Adrenal gland (tissue), 9 donors: ENCODE measurements at regions not wholly inside any gene's neighbourhood (a gene's known extent, or its start where the extent isn't known, plus 50 kb on each side); places are given as distances from the start of the nearest gene placed in this dataset.

Experiments used
- DNase-seq, 7 donors: peaks; one replicate each; pipeline ENCODE4 v3.0.0-alpha.2; 2019 to 2020
- H3K27ac ChIP-seq, 5 donors: fragments of 200-600 bp; sonication (generic) in 4 of 5; 1 replicate in 3 of 5; 2 replicates in 2 of 5; pipeline versions ENCODE4 v1.5.1 to v1.8.0; 2016 to 2020; ENCODE audit warnings: mild to moderate bottlenecking in 1 of 5
- H3K27me3 ChIP-seq: fragments of 200-600 bp; 2 replicates; pipeline ENCODE4 v1.8.0; 2021
- H3K36me3 ChIP-seq, 2 donors: fragments of 200-600 bp; replicated peaks in 1 of 2; 1 replicate in 1 of 2; 2 replicates in 1 of 2; pipeline versions ENCODE4 v1.5.1 to v1.8.0; 2018 to 2022
- H3K4me1 ChIP-seq, 2 donors: fragments of 200-600 bp; replicated peaks in 1 of 2; 1 replicate in 1 of 2; 2 replicates in 1 of 2; pipeline versions ENCODE4 v1.5.1 to v1.8.0; 2018 to 2021
- H3K4me3 ChIP-seq, 4 donors: fragments of 200-600 bp; sonication (generic) in 3 of 4; one replicate each; pipeline ENCODE4 v1.5.1; 2016 to 2018
- H3K9me3 ChIP-seq, 3 donors: fragments of 200-600 bp; sonication (generic) in 1 of 3; replicated peaks in 1 of 3; 1 replicate in 2 of 3; 2 replicates in 1 of 3; pipeline versions ENCODE4 v1.5.1 to v1.8.0; 2016 to 2021
- CTCF ChIP-seq, 6 experiments: fragments of 450-650 bp in 4 of 6; fragments of 200-600 bp in 2 of 6; sonication (generic) in 1 of 6; IDR thresholded peaks; 1 replicate in 5 of 6; 2 replicates in 1 of 6; pipeline versions ENCODE4 v1.5.1 to v1.8.0; 2016 to 2021; ENCODE audit warnings: antibody characterized with exemption in 6 of 6, mild to moderate bottlenecking in 2 of 6, moderate library complexity in 1 of 6
- POLR2A ChIP-seq, 2 donors: fragments of 450-650 bp; IDR thresholded peaks; one replicate each; pipeline ENCODE4 v1.6.1; 2017; ENCODE audit warnings: antibody characterized with exemption in 2 of 2, mild to moderate bottlenecking in 2 of 2, moderate library complexity in 1 of 2
- WGBS, 4 donors: extraction: QIAGEN DNeasy Blood & Tissue Kit in 2 of 4; methylation state at CpG; one replicate each; pipeline versions ENCODE4 v1.1.5 to v1.1.7; 2013 to 2017; 5-methylcytosine and 5-hydroxymethylcytosine counted together
- intact Hi-C, 2 donors: fragments of 100-400 bp; cut with DNase I; formaldehyde crosslinking; loops; one replicate each; pipeline versions ENCODE4 v1.14.1 to v1.15.0; 2022 to 2023
- donor health status: healthy with polysubstance abuse.
- donor health status: Bipolar disorder and iron deficiency.
- donor health status: DM: yes; HTN: yes; CAD: no.
- donor health status: DM: no; HTN: no; CAD: no.
- donor health status: DM: no; HTN: no; CAD: no.

GRCh38 chr11:126149759-126150625, 61.5 kb downstream of the RPUSD4 start:
- Histone ChIP-seq H3K9me3 (no peaks in the 10 kb centered on the region), H3K27ac (no peak overlapping the region), H3K4me3 (no peak overlapping the region), H3K4me1 (no peaks in the 10 kb centered on the region), H3K36me3 (no peaks in the 10 kb centered on the region), H3K27me3 (no peaks in the 10 kb centered on the region)
- DNase-seq, result no peak
- 71 to 80% (median 74%) methylated on average over 15 of the region's 15 CpGs for WGBS, 4 donors
- TF ChIP-seq POLR2A (IDR thresholded peaks at IDR 0.05), result no peak
- TF ChIP-seq CTCF (IDR thresholded peaks at IDR 0.05), result no peak
- intact Hi-C loops, result no loop called here

GRCh38 chr11:126148317-126148716, 63.1 kb downstream of the RPUSD4 start:
- intact Hi-C loops, result no loop called here
- no peaks in the 10 kb centered on the region for H3K4me1 ChIP-seq
- no peak overlapping the region for H3K27ac ChIP-seq
- H3K36me3 ChIP-seq, result no peaks in the 10 kb centered on the region
- TF ChIP-seq POLR2A (IDR thresholded peaks at IDR 0.05) (no peak), CTCF (IDR thresholded peaks at IDR 0.05) (no peak)
- no peaks in the 10 kb centered on the region for H3K9me3 ChIP-seq
- no peak for DNase-seq
- 71 to 84% (median 81%) methylated on average over 2 of the region's 2 CpGs for WGBS, 4 donors
- H3K4me3 ChIP-seq, result no peak overlapping the region
- H3K27me3 ChIP-seq, result no peaks in the 10 kb centered on the region

- no peaks in the 10 kb centered on the region for H3K27me3 ChIP-seq
- no peaks in the 10 kb centered on the region for H3K36me3 ChIP-seq
- no peak for DNase-seq
- intact Hi-C loops, result no loop called here
- no peak overlapping the region for H3K4me3 ChIP-seq
- TF ChIP-seq POLR2A (IDR thresholded peaks at IDR 0.05) (no peak), CTCF (IDR thresholded peaks at IDR 0.05) (no peak)
- H3K4me1 ChIP-seq, result no peaks in the 10 kb centered on the region
- H3K9me3 ChIP-seq, result no peaks in the 10 kb centered on the region
- H3K27ac ChIP-seq, result peak overlapping the region in 1 of 5 donors; percentile 5
- 64 to 93% (median 92%) methylated on average over 1 to 12 of the region's 12 CpGs for WGBS, 4 donors
Measured at GRCh38 chr11:126147208-126148111, 64.0 kb downstream of the RPUSD4 start.

- no peaks in the 10 kb centered on the region for H3K4me1 ChIP-seq
- H3K4me3 ChIP-seq, result no peak overlapping the region
- WGBS, 4 donors, result 69 to 81% (median 74%) methylated on average over 19 to 23 of the region's 23 CpGs
- no peaks in the 10 kb centered on the region for H3K9me3 ChIP-seq
- no peak for TF ChIP-seq CTCF (IDR thresholded peaks at IDR 0.05)
- no peak for TF ChIP-seq POLR2A (IDR thresholded peaks at IDR 0.05)
- DNase-seq, result no peak
- H3K27ac ChIP-seq, result no peak overlapping the region
- intact Hi-C loops, result no loop called here
- no peaks in the 10 kb centered on the region for H3K27me3 ChIP-seq
- no peaks in the 10 kb centered on the region for H3K36me3 ChIP-seq
Measured at GRCh38 chr11:126146454-126147192, 64.8 kb downstream of the RPUSD4 start.
